ENCODE measurements at regions not wholly inside any gene's neighbourhood (a gene's known extent, or its start where the extent isn't known, plus 50 kb on each side); places are given as distances from the start of the nearest gene placed in this dataset.

- FAIRE-seq (no peak), DNase-seq (ENCODE audit: low read depth) (no peak)
- H3K36me3 ChIP-seq (ENCODE audit: control insufficient read depth, insufficient read depth, low read length), result no peaks in the 10 kb centered on the region
- no peaks in the 10 kb centered on the region for H3K27me3 ChIP-seq (ENCODE audit: control insufficient read depth, insufficient read depth, low read length)
- H3K4me3 ChIP-seq (ENCODE audit: low read depth, low read length), result no peak overlapping the region
- no peak for TF ChIP-seq CTCF (IDR thresholded peaks at IDR 0.05; ENCODE audit: insufficient read depth, low read length, severe bottlenecking)
These were observed 440.2 kb downstream of the GLRX3 start for GRCh38 chr10:130576427-130576826.

GRCh38 chr10:130577039-130577438 is 440.8 kb downstream of the GLRX3 start:
- no peak for TF ChIP-seq CTCF (IDR thresholded peaks at IDR 0.05; ENCODE audit: insufficient read depth, low read length, severe bottlenecking)
- H3K4me3 ChIP-seq (ENCODE audit: low read depth, low read length), result no peak overlapping the region
- no peaks in the 10 kb centered on the region for H3K36me3 ChIP-seq (ENCODE audit: control insufficient read depth, insufficient read depth, low read length)
- FAIRE-seq (no peak), DNase-seq (ENCODE audit: low read depth) (no peak)
- H3K27me3 ChIP-seq (ENCODE audit: control insufficient read depth, insufficient read depth, low read length), result no peaks in the 10 kb centered on the region

GRCh38 chr10:130578532-130579289 is 442.5 kb downstream of the GLRX3 start:
- Histone ChIP-seq H3K4me3 (ENCODE audit: low read depth, low read length) (no peak overlapping the region), H3K27me3 (ENCODE audit: control insufficient read depth, insufficient read depth, low read length) (no peaks in the 10 kb centered on the region), H3K36me3 (ENCODE audit: control insufficient read depth, insufficient read depth, low read length) (no peaks in the 10 kb centered on the region)
- no peak for TF ChIP-seq CTCF (IDR thresholded peaks at IDR 0.05; ENCODE audit: insufficient read depth, low read length, severe bottlenecking)
- DNase-seq (ENCODE audit: low read depth) (no peak), FAIRE-seq (no peak)

GRCh38 chr10:130579913-130580312 is 443.7 kb downstream of the GLRX3 start:
- no peak for DNase-seq (ENCODE audit: low read depth)
- no peak overlapping the region for H3K4me3 ChIP-seq (ENCODE audit: low read depth, low read length)
- FAIRE-seq, result no peak
- TF ChIP-seq CTCF (IDR thresholded peaks at IDR 0.05; ENCODE audit: insufficient read depth, low read length, severe bottlenecking), result no peak
- no peaks in the 10 kb centered on the region for H3K27me3 ChIP-seq (ENCODE audit: control insufficient read depth, insufficient read depth, low read length)
- no peaks in the 10 kb centered on the region for H3K36me3 ChIP-seq (ENCODE audit: control insufficient read depth, insufficient read depth, low read length)

- no peaks in the 10 kb centered on the region for H3K36me3 ChIP-seq (ENCODE audit: control insufficient read depth, insufficient read depth, low read length)
- FAIRE-seq, result no peak
- DNase-seq (ENCODE audit: low read depth), result no peak
- H3K27me3 ChIP-seq (ENCODE audit: control insufficient read depth, insufficient read depth, low read length), result no peaks in the 10 kb centered on the region
- no peak for TF ChIP-seq CTCF (IDR thresholded peaks at IDR 0.05; ENCODE audit: insufficient read depth, low read length, severe bottlenecking)
- H3K4me3 ChIP-seq (ENCODE audit: low read depth, low read length), result no peak overlapping the region
These were observed 444.8 kb downstream of the GLRX3 start for GRCh38 chr10:130580975-130581374.

GRCh38 chr10:130587718-130588117 is 451.5 kb downstream of the GLRX3 start:
- no peak for FAIRE-seq
- TF ChIP-seq CTCF (IDR thresholded peaks at IDR 0.05; ENCODE audit: insufficient read depth, low read length, severe bottlenecking), result no peak
- no peak overlapping the region for H3K4me3 ChIP-seq (ENCODE audit: low read depth, low read length)

More at GRCh38 chr10:130587718-130588117, 451.5 kb downstream of the GLRX3 start:
- Histone ChIP-seq H3K27me3 (ENCODE audit: control insufficient read depth, insufficient read depth, low read length) (no peaks in the 10 kb centered on the region), H3K36me3 (ENCODE audit: control insufficient read depth, insufficient read depth, low read length) (no peaks in the 10 kb centered on the region)
- no peak for DNase-seq (ENCODE audit: low read depth)

All from bronchial epithelial cell (primary cell).